IMR-90 (cell line): ENCODE measurements at regions not wholly inside any gene's neighbourhood (a gene's known extent, or its start where the extent isn't known, plus 50 kb on each side); places are given as distances from the start of the nearest gene placed in this dataset.

Source experiments
- ATAC-seq: fragments of 200-7000 bp; cut with Tn5 transposase; 2 replicates; pipeline ENCODE4 v1.9.1; 2020; ENCODE audit warnings: low read depth, mild to moderate bottlenecking, moderate library complexity
- BruUV-seq: library from RNA; stranded (reverse); fragments of 400-500 nt; replicated peaks from 2 replicates; lab custom pipeline; 2021; lab: Mats Ljungman, UMichigan
- CTCF ChIA-PET: fragments of 300-600 bp; formaldehyde crosslinking; extraction: SDS; loops from one replicate; lab custom pipeline; 2021; ENCODE audit warnings: antibody characterized with exemption; lab: Yijun Ruan, JAX
- POLR2A ChIA-PET: fragments of 300-600 bp; sonication (Branson Sonifier 250); formaldehyde crosslinking; loops from one replicate; lab custom pipeline; 2022; ENCODE audit warnings: antibody characterized with exemption; ENCODE audit not compliant: unreplicated experiment; lab: Charles Lee
- DNase-seq: peaks from one replicate; pipeline ENCODE4 v3.0.0; 2013
- H2AFZ ChIP-seq: replicated peaks from 2 replicates; pipeline ENCODE3; 2013; ENCODE audit warnings: low read length, mild to moderate bottlenecking; ENCODE audit not compliant: poor library complexity
- H2AK5ac ChIP-seq: 2 replicates; pipeline ENCODE4 v1.6.1; 2013; ENCODE audit warnings: low read depth, low read length, inconsistent platforms
- H2AK9ac ChIP-seq: replicated peaks from 2 replicates; pipeline ENCODE3; 2013; ENCODE audit warnings: mild to moderate bottlenecking, low read depth, low read length, moderate library complexity; ENCODE audit not compliant: poor library complexity
- H2BK120ac ChIP-seq: 2 replicates; pipeline ENCODE4 v1.6.1; 2013; ENCODE audit warnings: low read depth, low read length, inconsistent platforms
- H2BK15ac ChIP-seq: 3 replicates; pipeline ENCODE4 v1.6.1; 2013; ENCODE audit warnings: low read depth, low read length, inconsistent platforms
- H2BK20ac ChIP-seq: 2 replicates; pipeline ENCODE4 v1.6.1; 2013; ENCODE audit warnings: low read depth, mild to moderate bottlenecking, inconsistent platforms, low read length, moderate library complexity
- H2BK5ac ChIP-seq: 2 replicates; pipeline ENCODE4 v1.6.1; 2013; ENCODE audit warnings: mild to moderate bottlenecking, low read depth, low read length, inconsistent platforms; ENCODE audit not compliant: poor library complexity, severe bottlenecking
- H3K14ac ChIP-seq: replicated peaks from 2 replicates; pipeline ENCODE4 v1.6.1; 2013; ENCODE audit warnings: low read depth, low read length, inconsistent platforms
- H3K18ac ChIP-seq: 2 replicates; pipeline ENCODE4 v1.6.1; 2013; ENCODE audit warnings: low read depth, low read length, control low read depth
- H3K23ac ChIP-seq: 2 replicates; pipeline ENCODE4 v1.6.1; 2013; ENCODE audit warnings: low read depth, low read length, inconsistent platforms
- H3K27ac ChIP-seq: 2 replicates; pipeline ENCODE4 v1.5.1; 2013; ENCODE audit warnings: mild to moderate bottlenecking, control low read depth, low read length; ENCODE audit not compliant: insufficient read depth
- H3K27me3 ChIP-seq: 2 replicates; pipeline ENCODE4 v1.6.1; 2013; ENCODE audit warnings: low read length; ENCODE audit not compliant: control insufficient read depth, insufficient read depth
- H3K36me3 ChIP-seq: 2 replicates; pipeline ENCODE4 v1.6.1; 2013; ENCODE audit warnings: low read length, mixed read lengths; ENCODE audit not compliant: control insufficient read depth, insufficient read depth
- H3K4ac ChIP-seq: 2 replicates; pipeline ENCODE4 v1.6.1; 2013; ENCODE audit warnings: low read depth, low read length, inconsistent platforms
- H3K4me1 ChIP-seq: 2 replicates; pipeline ENCODE4 v1.6.1; 2013; ENCODE audit warnings: low read length, mixed read lengths; ENCODE audit not compliant: control insufficient read depth, insufficient read depth
- H3K4me2 ChIP-seq: 2 replicates; pipeline ENCODE4 v1.6.1; 2013; ENCODE audit warnings: low read depth, mild to moderate bottlenecking, control low read depth, low read length, moderate library complexity
- H3K4me3 ChIP-seq: 2 replicates; pipeline ENCODE4 v1.5.1; 2013; ENCODE audit warnings: low read depth, mild to moderate bottlenecking, control low read depth, low read length, moderate library complexity; ENCODE audit not compliant: insufficient read depth
- H3K56ac ChIP-seq: 2 replicates; pipeline ENCODE4 v1.6.1; 2013; ENCODE audit warnings: low read length, inconsistent platforms; ENCODE audit not compliant: insufficient read depth; ENCODE audit errors: extremely low read depth
- H3K79me1 ChIP-seq, 2 experiments: 2 replicates each; pipeline ENCODE4 v1.6.1; 2013; ENCODE audit warnings: low read length in 2 of 2, inconsistent platforms in 1 of 2, low read depth in 1 of 2
- H3K9ac ChIP-seq: 2 replicates; pipeline ENCODE4 v1.6.1; 2013; ENCODE audit warnings: low read depth, low read length, control low read depth
- H3K9me1 ChIP-seq: 2 replicates; pipeline ENCODE4 v1.6.1; 2013; ENCODE audit warnings: low read length, inconsistent platforms; ENCODE audit not compliant: insufficient read depth
- H3K9me3 ChIP-seq: 2 replicates; pipeline ENCODE4 v1.6.1; 2013; ENCODE audit warnings: low read length; ENCODE audit not compliant: control insufficient read depth, insufficient read depth
- H4K20me1 ChIP-seq: 2 replicates; pipeline ENCODE4 v1.6.1; 2013; ENCODE audit warnings: low read length, inconsistent platforms; ENCODE audit not compliant: insufficient read depth
- H4K5ac ChIP-seq: 2 replicates; pipeline ENCODE4 v1.6.1; 2013; ENCODE audit warnings: mild to moderate bottlenecking, low read depth, low read length, control low read depth
- H4K8ac ChIP-seq, 2 experiments: 2 replicates each; pipeline ENCODE4 v1.6.1; 2013; ENCODE audit warnings: low read depth in 2 of 2, low read length in 2 of 2, control low read depth in 1 of 2, inconsistent platforms in 1 of 2
- H4K91ac ChIP-seq: 2 replicates; pipeline ENCODE4 v1.6.1; 2013; ENCODE audit warnings: low read depth, low read length, inconsistent platforms; ENCODE audit not compliant: insufficient read depth
- CEBPB ChIP-seq: IDR thresholded peaks from 2 replicates; pipeline ENCODE4 v1.6.1; 2012; ENCODE audit warnings: low read depth, low read length, improper control_type of control experiment
- MAFK ChIP-seq: IDR thresholded peaks from 2 replicates; pipeline ENCODE4 v1.6.1; 2012; ENCODE audit warnings: low read depth, low read length, improper control_type of control experiment
- WGBS, 2 experiments: methylation state at CpG; one replicate each; pipeline versions ENCODE4 v1.1.5 to v1.1.7; 2013; ENCODE audit warnings: missing lambda C conversion rate in 2 of 2; ENCODE audit not compliant: insufficient read length in 1 of 2; ENCODE audit errors: extremely low coverage in 2 of 2; 5-methylcytosine and 5-hydroxymethylcytosine counted together
- dilution Hi-C: fragments of 300-500 bp; cut with HindIII; formaldehyde crosslinking; loops from one replicate; pipeline ENCODE4 v1.14.3; 2018; ENCODE audit warnings: low sequenced_read_pairs; ENCODE audit not compliant: unreplicated experiment
- in situ Hi-C: fragments of 300-500 bp; cut with MboI; formaldehyde crosslinking; loops from 3 replicates; pipeline ENCODE4 v1.14.3; 2019; ENCODE audit warnings: low sequenced_read_pairs, inconsistent platforms, mixed read lengths
- intact Hi-C: fragments of 100-400 bp; cut with micrococcal nuclease; formaldehyde crosslinking; loops from 2 replicates; pipeline ENCODE4 v1.10.0; 2022

GRCh38 chr18:40851014-40851429, 1104.0 kb upstream of the PIK3C3 start:
- H3K18ac ChIP-seq, result no peak overlapping the region
- no peak overlapping the region; the same call in 1 of the 2 replicates for H2BK120ac ChIP-seq
- H2BK5ac ChIP-seq, result no peak overlapping the region
- dilution Hi-C loops, result no loop called here
- H2BK15ac ChIP-seq, result no peak overlapping the region
- H3K4me3 ChIP-seq, result no peak overlapping the region
- 0 out of 2 replicates have a peak overlapping the region, but pooled peaks have one; percentile 61 for H3K14ac ChIP-seq
- H2AK9ac ChIP-seq, result no peak overlapping the region
- H3K4ac ChIP-seq, result no peak overlapping the region
- H3K9me3 ChIP-seq, result no peaks in the 10 kb centered on the region
- 0 out of 2 replicates have a peak, but pooled peaks have one; percentile 21 for TF ChIP-seq CEBPB
- no peak for TF ChIP-seq MAFK
- no peak overlapping the region for H4K91ac ChIP-seq
- ChIA-PET CTCF (no interaction called here), POLR2A (no interaction called here)
- H3K9ac ChIP-seq, result no peak overlapping the region
- no TSS peak for BruUV-seq
- WGBS, 2 experiments, result no CpG with 5 or more reads among the region's 3 CpGs
- no peaks in the 10 kb centered on the region for H3K36me3 ChIP-seq
- no peak overlapping the region for H2AK5ac ChIP-seq
- intact Hi-C loops, result no loop called here
- no peaks in the 10 kb centered on the region for H3K79me1 ChIP-seq
- H2AFZ ChIP-seq, result no peak overlapping the region
- DNase-seq (peak; percentile 54), ATAC-seq (no peak)
- no peak overlapping the region for H3K27ac ChIP-seq
- no peak overlapping the region for H2BK20ac ChIP-seq
- H4K8ac ChIP-seq, result no peak overlapping the region; a peak in 1 of 4 replicates
- H4K20me1 ChIP-seq, result no peaks in the 10 kb centered on the region
- no peak overlapping the region for H4K5ac ChIP-seq
- H3K4me1 ChIP-seq, result no peaks in the 10 kb centered on the region
- H3K23ac ChIP-seq, result no peak overlapping the region
- in situ Hi-C loops, result no loop called here
- no peaks in the 10 kb centered on the region for H3K9me1 ChIP-seq
- H3K56ac ChIP-seq, result no peak overlapping the region
- H3K4me2 ChIP-seq, result no peak overlapping the region
- H3K27me3 ChIP-seq, result no peaks in the 10 kb centered on the region
